Motor neuron (in vitro differentiated cells): ENCODE measurements at regions not wholly inside any gene's neighbourhood (a gene's known extent, or its start where the extent isn't known, plus 50 kb on each side); places are given as distances from the start of the nearest gene placed in this dataset.
A peak's percentile ranks its signal among the peaks of the same experiment; 100 is the strongest.

Experiments used
- ATAC-seq, 8 experiments: fragments of 200-7000 bp; cut with Tn5 transposase; replicated peaks in 6 of 8; 2 replicates each; pipeline ENCODE4 v1.8.0; 2021; ENCODE audit warnings: mild to moderate bottlenecking in 8 of 8, moderate library complexity in 8 of 8
- H3K27ac ChIP-seq, 2 donors: fragments of 250-450 bp; sonication (Bioruptor Pico); 2 replicates each; pipeline ENCODE4 v1.9.0; 2021; ENCODE audit warnings: antibody characterized with exemption in 2 of 2, mild to moderate bottlenecking in 2 of 2, moderate library complexity in 1 of 2
- H3K4me1 ChIP-seq, 2 donors: fragments of 250-450 bp; sonication (Bioruptor Pico); replicated peaks in 1 of 2; 2 replicates each; pipeline ENCODE4 v1.6.1; 2021; ENCODE audit warnings: antibody characterized with exemption in 2 of 2, mild to moderate bottlenecking in 2 of 2, moderate library complexity in 1 of 2
- H3K4me3 ChIP-seq, 5 donors: fragments of 250-450 bp; sonication (Bioruptor Pico); 2 replicates each; pipeline ENCODE4 v1.9.0; 2021; ENCODE audit warnings: antibody characterized with exemption in 5 of 5, mild to moderate bottlenecking in 5 of 5, moderate library complexity in 4 of 5
- WGBS, 10 experiments: fragments of 450-650 bp; shearing (Covaris generic); methylation state at CpG; one replicate each; pipeline ENCODE4 v1.0.0; 2022; 5-methylcytosine and 5-hydroxymethylcytosine counted together
- in situ Hi-C, 9 experiments: fragments of 400-800 bp; cut with MboI; loops; one replicate each; pipeline ENCODE4 v1.15.0; 2021; ENCODE audit warnings: low sequenced_read_pairs in 9 of 9, low pct_unique_long_range_greater_than_20kb in 2 of 9; ENCODE audit not compliant: unreplicated experiment in 9 of 9

GRCh38 chr2:40507432-40507831 is 55.5 kb upstream of the SLC8A1 start:
- Histone ChIP-seq H3K27ac (no peak overlapping the region), H3K4me3 (no peak overlapping the region), H3K4me1 (no peaks in the 10 kb centered on the region)
- ATAC-seq = no peak
- in situ Hi-C loops = no loop called here
- 67 to 100% (median 95%) methylated on average over 1 of the region's 1 CpG for WGBS, 10 experiments

- 40 to 90% (median 73%) methylated on average over 2 to 3 of the region's 3 CpGs; no CpG with 5 or more reads in 1 of the 10 experiments for WGBS, 10 experiments
- in situ Hi-C loops = no loop called here
- Histone ChIP-seq H3K4me1 (no peaks in the 10 kb centered on the region), H3K4me3 (no peak overlapping the region), H3K27ac (no peak overlapping the region)
- no peak for ATAC-seq
These were observed 58.4 kb upstream of the SLC8A1 start for GRCh38 chr2:40510304-40510703.

- ATAC-seq = no peak
- H3K4me3 ChIP-seq = no peak overlapping the region
- in situ Hi-C loops = no loop called here
- 0 to 85% (median 67%) methylated on average over 2 to 9 of the region's 9 CpGs for WGBS, 10 experiments
- H3K4me1 ChIP-seq = no peaks in the 10 kb centered on the region
- no peak overlapping the region for H3K27ac ChIP-seq
These were observed 59.8 kb upstream of the SLC8A1 start for GRCh38 chr2:40511661-40512213.

- WGBS, 10 experiments = 40 to 100% (median 91%) methylated on average over 1 to 6 of the region's 6 CpGs
- ATAC-seq = no peak
- Histone ChIP-seq H3K27ac (no peak overlapping the region), H3K4me1 (no peaks in the 10 kb centered on the region), H3K4me3 (no peak overlapping the region)
- in situ Hi-C loops = no loop called here
These were observed 60.4 kb upstream of the SLC8A1 start for GRCh38 chr2:40512256-40512655.

GRCh38 chr2:40513201-40513600 is 61.3 kb upstream of the SLC8A1 start:
- in situ Hi-C loops = no loop called here
- no peaks in the 10 kb centered on the region for H3K4me1 ChIP-seq
- WGBS, 10 experiments = 0 to 100% (median 89%) methylated on average over 1 to 2 of the region's 2 CpGs; no CpG with 5 or more reads in 1 of the 10 experiments
- H3K27ac ChIP-seq = no peak overlapping the region
- no peak for ATAC-seq
- no peak overlapping the region for H3K4me3 ChIP-seq

GRCh38 chr2:40516604-40517003 is 64.7 kb upstream of the SLC8A1 start:
- no peak for ATAC-seq
- Histone ChIP-seq H3K4me1 (no peaks in the 10 kb centered on the region), H3K27ac (no peak overlapping the region), H3K4me3 (no peak overlapping the region)
- in situ Hi-C loops = no loop called here
- WGBS, 10 experiments = 0 to 100% (median 65%) methylated on average over 1 of the region's 1 CpG

GRCh38 chr2:40528564-40528963 is 76.7 kb upstream of the SLC8A1 start:
- ATAC-seq = no peak
- in situ Hi-C loops = loop anchor here in 1 of 9 experiments (25.0 kb wide), 1 partner anchor 591 kb away; no protein-coding TSS in a partner anchor

GRCh38 chr2:40531359-40531758 is 79.5 kb upstream of the SLC8A1 start:
- peaks cover 8 to 13% of the 10 kb centered on the region in 2 donors for H3K4me1 ChIP-seq
- H3K4me3 ChIP-seq = no peak overlapping the region
- in situ Hi-C loops = loop anchor here in 1 of 9 experiments (25.0 kb wide), 1 partner anchor 594 kb away; no protein-coding TSS in a partner anchor
- H3K27ac ChIP-seq = no peak overlapping the region
- ATAC-seq = no peak

More at GRCh38 chr2:40528564-40528963, 76.7 kb upstream of the SLC8A1 start:
- H3K4me3 ChIP-seq = no peak overlapping the region
- peaks cover 0 to 2% of the 10 kb centered on the region in 2 donors for H3K4me1 ChIP-seq
- 81 to 100% (median 97%) methylated on average over 1 to 4 of the region's 4 CpGs for WGBS, 10 experiments
- no peak overlapping the region for H3K27ac ChIP-seq

- Histone ChIP-seq H3K27ac (no peak overlapping the region), H3K4me3 (no peak overlapping the region), H3K4me1 (peaks cover 14 to 17% of the 10 kb centered on the region in 2 donors)
- no peak for ATAC-seq
- in situ Hi-C loops = loop anchor here in 1 of 9 experiments (25.0 kb wide), 1 partner anchor 597 kb away; no protein-coding TSS in a partner anchor
- WGBS, 10 experiments = 0 to 80% (median 43%) methylated on average over 1 to 3 of the region's 3 CpGs; no CpG with 5 or more reads in 2 of the 10 experiments
These were observed 82.6 kb upstream of the SLC8A1 start for GRCh38 chr2:40534528-40534927.

- in situ Hi-C loops = loop anchor here in 1 of 9 experiments (25.0 kb wide), 1 partner anchor 599 kb away; no protein-coding TSS in a partner anchor
- Histone ChIP-seq H3K27ac (no peak overlapping the region), H3K4me3 (no peak overlapping the region), H3K4me1 (peaks cover 14 to 17% of the 10 kb centered on the region in 2 donors)
- peak in 5 of 8 experiments; percentile 47 to 85 (median 72) for ATAC-seq
- 0 to 78% (median 27%) methylated on average over 1 to 4 of the region's 4 CpGs for WGBS, 10 experiments
These were observed 84.1 kb upstream of the SLC8A1 start for GRCh38 chr2:40535972-40536371.

- Histone ChIP-seq H3K4me3 (no peak overlapping the region), H3K27ac (no peak overlapping the region), H3K4me1 (peaks cover 13 to 14% of the 10 kb centered on the region in 2 donors)
- no peak for ATAC-seq
- WGBS, 10 experiments = 50 to 100% (median 93%) methylated on average over 1 to 3 of the region's 3 CpGs; no CpG with 5 or more reads in 1 of the 10 experiments
- in situ Hi-C loops = loop anchor here in 1 of 9 experiments (25.0 kb wide), 1 partner anchor 603 kb away; no protein-coding TSS in a partner anchor
These were observed 88.1 kb upstream of the SLC8A1 start for GRCh38 chr2:40540026-40540425.

- Histone ChIP-seq H3K4me1 (peaks cover 0 to 5% of the 10 kb centered on the region in 2 donors), H3K27ac (no peak overlapping the region), H3K4me3 (no peak overlapping the region)
- in situ Hi-C loops = loop anchor here in 1 of 9 experiments (25.0 kb wide), 1 partner anchor 606 kb away; no protein-coding TSS in a partner anchor
- ATAC-seq = no peak
- 73 to 100% (median 83%) methylated on average over 1 to 2 of the region's 2 CpGs; no CpG with 5 or more reads in 3 of the 10 experiments for WGBS, 10 experiments
These were observed 91.5 kb upstream of the SLC8A1 start for GRCh38 chr2:40543381-40543780.

- 72 to 100% (median 87%) methylated on average over 1 to 3 of the region's 3 CpGs; no CpG with 5 or more reads in 4 of the 10 experiments for WGBS, 10 experiments
- no peak for ATAC-seq
These were observed 92.2 kb upstream of the SLC8A1 start for GRCh38 chr2:40544072-40544471.

More at GRCh38 chr2:40544072-40544471, 92.2 kb upstream of the SLC8A1 start:
- Histone ChIP-seq H3K4me3 (no peak overlapping the region), H3K27ac (no peak overlapping the region), H3K4me1 (peaks cover 0 to 5% of the 10 kb centered on the region in 2 donors)
- in situ Hi-C loops = loop anchor here in 1 of 9 experiments (25.0 kb wide), 1 partner anchor 607 kb away; no protein-coding TSS in a partner anchor
